IPS-11a (cell line): ENCODE measurements at regions not wholly inside any gene's neighbourhood (a gene's known extent, or its start where the extent isn't known, plus 50 kb on each side); places are given as distances from the start of the nearest gene placed in this dataset.

Source experiments
- H3K4me3 ChIP-seq: one replicate; pipeline ENCODE4 v1.5.1; 2013; ENCODE audit warnings: low read depth, low read length, control low read depth

- H3K4me3 ChIP-seq = no peak overlapping the region
Measured at GRCh38 chr9:107874137-107874536, 384.6 kb upstream of the KLF4 start.

GRCh38 chr9:107872457-107873192, 383.1 kb upstream of the KLF4 start:
- H3K4me3 ChIP-seq = no peak overlapping the region

GRCh38 chr9:107870927-107871680, 381.5 kb upstream of the KLF4 start:
- no peak overlapping the region for H3K4me3 ChIP-seq

GRCh38 chr9:107870221-107870620, 380.7 kb upstream of the KLF4 start:
- H3K4me3 ChIP-seq = no peak overlapping the region

- H3K4me3 ChIP-seq = no peak overlapping the region
Measured at GRCh38 chr9:107869111-107869510, 379.5 kb upstream of the KLF4 start.

- H3K4me3 ChIP-seq = no peak overlapping the region
Measured at GRCh38 chr9:107868186-107868585, 378.6 kb upstream of the KLF4 start.

- H3K4me3 ChIP-seq = no peak overlapping the region
Measured at GRCh38 chr9:107867738-107868137, 378.2 kb upstream of the KLF4 start.

GRCh38 chr9:107866711-107867311, 377.2 kb upstream of the KLF4 start:
- no peak overlapping the region for H3K4me3 ChIP-seq

- no peak overlapping the region for H3K4me3 ChIP-seq
Measured at GRCh38 chr9:107863396-107863795, 373.8 kb upstream of the KLF4 start.

GRCh38 chr9:107862881-107863280, 373.3 kb upstream of the KLF4 start:
- no peak overlapping the region for H3K4me3 ChIP-seq

- no peak overlapping the region for H3K4me3 ChIP-seq
Measured at GRCh38 chr9:107862323-107862722, 372.8 kb upstream of the KLF4 start.

GRCh38 chr9:107861075-107861474, 371.5 kb upstream of the KLF4 start:
- H3K4me3 ChIP-seq = no peak overlapping the region

- H3K4me3 ChIP-seq = no peak overlapping the region
Measured at GRCh38 chr9:107858260-107858659, 368.7 kb upstream of the KLF4 start.

- no peak overlapping the region for H3K4me3 ChIP-seq
Measured at GRCh38 chr9:107856633-107857032, 367.1 kb upstream of the KLF4 start.

- no peak overlapping the region for H3K4me3 ChIP-seq
Measured at GRCh38 chr9:107855164-107855563, 365.6 kb upstream of the KLF4 start.

GRCh38 chr9:107853461-107853860, 363.9 kb upstream of the KLF4 start:
- H3K4me3 ChIP-seq = no peak overlapping the region

- H3K4me3 ChIP-seq = no peak overlapping the region
Measured at GRCh38 chr9:107852891-107853290, 363.3 kb upstream of the KLF4 start.

GRCh38 chr9:107850653-107851052, 361.1 kb upstream of the KLF4 start:
- no peak overlapping the region for H3K4me3 ChIP-seq

GRCh38 chr9:107847978-107848964, 358.7 kb upstream of the KLF4 start:
- H3K4me3 ChIP-seq = no peak overlapping the region

- H3K4me3 ChIP-seq = no peak overlapping the region
Measured at GRCh38 chr9:107842530-107842929, 353.0 kb upstream of the KLF4 start.

GRCh38 chr9:107841076-107841475, 351.5 kb upstream of the KLF4 start:
- H3K4me3 ChIP-seq = no peak overlapping the region
